Stimulated activated CD8-positive, alpha-beta memory T cell treated with anti-CD3 and anti-CD28 coated beads, Interleukin-4, amount 100 ng/mL, for 48 hours (primary cell): ENCODE measurements at regions not wholly inside any gene's neighbourhood (a gene's known extent, or its start where the extent isn't known, plus 50 kb on each side); places are given as distances from the start of the nearest gene placed in this dataset.
"Not testable (repeated sequence)": the region's sequence is repeated elsewhere in the genome, so short reads cannot be mapped to it uniquely, and the experiment has no call there.

Experiments used
- DNase-seq: peaks from one replicate; pipeline ENCODE4 v3.0.0-alpha.2; 2020

- DNase-seq: no peak
Observed at GRCh38 chr16:62392698-62393097, 356.5 kb upstream of the CDH8 start.

- no peak for DNase-seq
Observed at GRCh38 chr16:62391940-62392339, 355.7 kb upstream of the CDH8 start.

- no peak for DNase-seq
Observed at GRCh38 chr16:62391134-62391533, 354.9 kb upstream of the CDH8 start.

- no peak for DNase-seq
Observed at GRCh38 chr16:62390214-62390613, 354.0 kb upstream of the CDH8 start.

- no peak for DNase-seq
Observed at GRCh38 chr16:62386411-62386810, 350.2 kb upstream of the CDH8 start.

- no peak for DNase-seq
Observed at GRCh38 chr16:62383941-62384340, 347.7 kb upstream of the CDH8 start.

- DNase-seq: no peak
Observed at GRCh38 chr16:62370445-62370844, 334.2 kb upstream of the CDH8 start.

- no peak for DNase-seq
Observed at GRCh38 chr16:62363501-62363900, 327.3 kb upstream of the CDH8 start.

- no peak for DNase-seq
Observed at GRCh38 chr16:62353355-62353754, 317.1 kb upstream of the CDH8 start.

GRCh38 chr16:62342216-62342615 is 306.0 kb upstream of the CDH8 start:
- no peak for DNase-seq

GRCh38 chr16:62335356-62335755 is 299.1 kb upstream of the CDH8 start:
- no peak for DNase-seq

- no peak for DNase-seq
Observed at GRCh38 chr16:62321606-62322005, 285.4 kb upstream of the CDH8 start.

GRCh38 chr16:62298600-62298999 is 262.4 kb upstream of the CDH8 start:
- no peak for DNase-seq

- DNase-seq: no peak
Observed at GRCh38 chr16:62294213-62294972, 258.2 kb upstream of the CDH8 start.

- no peak for DNase-seq
Observed at GRCh38 chr16:62288990-62289629, 252.9 kb upstream of the CDH8 start.

GRCh38 chr16:62280506-62280905 is 244.3 kb upstream of the CDH8 start:
- DNase-seq: no peak

GRCh38 chr16:62277942-62278341 is 241.7 kb upstream of the CDH8 start:
- DNase-seq: no peak

- DNase-seq: no peak
Observed at GRCh38 chr16:62276637-62277036, 240.4 kb upstream of the CDH8 start.

GRCh38 chr16:62272035-62272434 is 235.8 kb upstream of the CDH8 start:
- DNase-seq: no peak

GRCh38 chr16:62261760-62262159 is 225.5 kb upstream of the CDH8 start:
- no peak for DNase-seq

GRCh38 chr16:62258931-62259435 is 222.7 kb upstream of the CDH8 start:
- not testable (repeated sequence) for DNase-seq

- no peak for DNase-seq
Observed at GRCh38 chr16:62256406-62256805, 220.2 kb upstream of the CDH8 start.

- no peak for DNase-seq
Observed at GRCh38 chr16:62254847-62255246, 218.6 kb upstream of the CDH8 start.

- no peak for DNase-seq
Observed at GRCh38 chr16:62254372-62254771, 218.1 kb upstream of the CDH8 start.

- no peak for DNase-seq
Observed at GRCh38 chr16:62253966-62254365, 217.7 kb upstream of the CDH8 start.
